T1000 (cell line): ENCODE measurements at regions not wholly inside any gene's neighbourhood (a gene's known extent, or its start where the extent isn't known, plus 50 kb on each side); places are given as distances from the start of the nearest gene placed in this dataset.
"Not testable (repeated sequence)": the region's sequence is repeated elsewhere in the genome, so short reads cannot be mapped to it uniquely, and the experiment has no call there.

Experiments
- DNase-seq: peaks from one replicate; lab custom pipeline; 2025; ENCODE audit warnings: mixed read lengths; lab: John Stamatoyannopoulos, UW

DNA sequence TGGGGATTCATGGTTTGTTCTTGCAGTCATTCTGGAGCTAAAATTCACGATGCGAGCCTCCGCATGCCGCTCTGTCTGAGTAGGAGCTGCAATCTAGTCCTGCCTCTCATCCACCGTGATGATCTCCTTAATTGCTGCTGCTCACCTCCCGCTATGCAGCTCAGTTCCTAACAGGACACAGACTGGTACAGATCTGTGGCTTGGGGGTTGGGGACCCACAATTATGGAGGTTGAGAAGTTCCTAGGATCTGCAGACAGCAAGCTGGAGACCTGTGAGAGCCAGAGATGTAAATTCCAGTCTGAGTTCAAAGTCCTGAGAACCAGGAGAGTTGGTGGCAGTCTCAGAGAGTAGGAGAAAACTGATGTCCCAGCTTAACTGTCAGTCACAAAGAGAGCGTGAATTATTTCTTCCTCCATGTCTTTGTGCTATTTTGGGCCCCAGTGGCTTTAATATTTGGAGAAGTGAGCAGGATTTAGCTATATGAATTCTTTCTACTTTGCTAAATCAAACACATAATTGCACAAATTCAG lies 378.7 kb upstream of the MAN1A1 start:
- no peak for DNase-seq

- DNase-seq = no peak
These were observed 378.1 kb upstream of the MAN1A1 start for GRCh38 chr6:119727504-119728219.

DNA sequence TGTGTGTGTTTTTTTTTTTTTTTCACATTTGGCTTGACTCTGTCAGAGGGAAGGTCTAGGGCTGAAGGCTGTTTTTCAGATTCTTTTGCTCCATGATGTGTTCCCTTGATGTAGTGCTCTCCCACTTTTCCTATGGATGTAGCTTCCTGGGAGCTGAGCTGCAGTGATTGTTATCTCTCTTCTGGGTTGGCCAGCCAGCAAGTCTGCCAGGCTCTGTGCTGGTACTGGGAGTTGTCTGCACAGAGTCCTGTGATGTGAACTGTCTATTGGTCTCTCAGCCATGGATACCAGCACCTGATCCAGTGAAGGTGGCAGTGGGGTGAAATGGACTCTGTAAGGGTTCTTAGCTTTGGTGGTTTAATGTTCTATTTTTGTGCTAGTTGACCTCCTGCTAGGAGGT lies 377.4 kb upstream of the MAN1A1 start:
- not testable (repeated sequence) for DNase-seq

GRCh38 chr6:119726086-119726485 lies 376.5 kb upstream of the MAN1A1 start:
- no peak for DNase-seq

DNA sequence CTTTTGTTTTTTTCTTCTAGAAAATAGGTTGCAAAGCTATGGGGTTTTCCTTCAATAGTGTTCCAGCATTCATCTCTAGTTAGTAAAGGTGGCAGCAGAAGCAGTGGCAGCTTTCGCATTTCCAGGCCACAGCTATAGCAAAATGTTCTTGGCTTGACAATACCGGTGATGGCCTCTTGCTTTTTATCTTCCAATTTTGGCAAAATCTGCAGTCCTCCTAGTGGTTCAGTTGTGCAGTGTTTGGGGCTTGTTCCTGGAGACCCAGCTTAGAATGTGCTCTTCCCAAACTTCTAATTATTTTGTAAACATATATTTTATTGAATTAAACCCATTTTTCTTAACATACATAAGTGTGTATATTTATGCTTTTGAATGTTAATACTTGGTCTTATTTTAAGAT lies 370.6 kb upstream of the MAN1A1 start:
- no peak for DNase-seq

GRCh38 chr6:119717942-119718341 lies 368.4 kb upstream of the MAN1A1 start:
- DNase-seq = no peak

DNA sequence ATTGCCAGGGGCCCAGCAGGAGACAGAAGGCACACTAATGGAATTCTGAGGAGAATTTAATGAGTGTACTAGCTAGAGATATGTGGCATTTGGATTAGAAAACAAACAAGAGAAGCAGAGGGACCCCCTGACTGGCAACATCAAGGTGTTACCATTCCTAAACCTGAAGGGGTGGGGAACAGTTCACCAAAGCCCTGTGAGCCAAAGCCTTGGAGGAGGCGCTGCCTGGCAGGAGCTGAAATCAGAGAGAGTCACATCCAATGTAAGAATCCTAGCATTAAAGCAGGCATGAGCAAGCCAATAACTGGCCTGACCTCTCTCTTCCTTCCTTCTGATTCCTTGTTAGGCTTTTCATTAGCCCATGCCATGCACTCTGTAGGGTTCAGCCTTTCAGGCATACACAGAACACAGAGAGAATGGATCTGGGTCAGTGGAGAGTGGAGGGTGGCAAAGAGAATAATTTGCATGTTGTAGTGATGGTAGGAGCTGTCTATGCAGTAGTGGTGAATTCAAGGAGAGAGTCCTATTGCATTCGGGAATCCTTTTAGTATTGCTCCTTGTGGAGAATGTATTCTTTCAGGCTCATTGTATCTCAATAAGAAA lies 367.2 kb upstream of the MAN1A1 start:
- no peak for DNase-seq

DNA sequence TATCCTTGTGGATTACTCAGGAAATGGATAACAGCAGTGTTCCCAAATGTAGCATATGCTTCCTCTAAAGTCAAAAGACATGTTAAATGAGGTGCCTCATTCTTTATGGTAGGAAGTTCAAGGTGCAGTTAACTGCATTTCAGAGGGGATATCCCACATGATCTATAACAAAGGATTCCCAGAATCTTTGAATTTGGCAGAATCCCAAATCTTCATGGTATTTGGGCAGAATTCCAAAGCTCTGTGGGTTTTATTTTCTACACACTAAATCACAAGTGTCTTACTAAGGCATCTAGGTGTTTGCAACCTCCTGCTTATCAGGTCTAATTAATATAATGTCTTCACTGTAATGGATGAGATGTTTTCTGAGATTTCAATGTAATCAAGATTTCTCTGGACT lies 364.3 kb upstream of the MAN1A1 start:
- no peak for DNase-seq

DNA sequence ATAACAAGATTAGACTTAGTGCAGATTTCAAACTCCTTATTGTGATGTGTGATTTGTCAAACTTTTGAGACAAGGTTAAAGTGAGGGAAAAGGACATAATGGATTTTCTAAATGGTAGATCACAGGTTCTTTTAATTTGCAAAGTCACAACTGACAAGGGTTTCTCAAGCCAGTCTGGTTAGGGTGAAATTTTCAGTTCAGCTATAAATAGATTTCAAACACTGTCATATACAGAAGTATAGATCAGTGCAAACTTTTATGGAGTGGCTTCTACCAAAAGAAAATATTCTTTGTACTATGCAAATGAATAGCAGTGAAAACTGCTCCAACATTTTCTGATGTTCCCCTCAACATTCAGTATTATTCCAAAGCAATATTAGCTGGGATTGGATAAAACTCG lies 337.1 kb upstream of the MAN1A1 start:
- no peak for DNase-seq

DNA sequence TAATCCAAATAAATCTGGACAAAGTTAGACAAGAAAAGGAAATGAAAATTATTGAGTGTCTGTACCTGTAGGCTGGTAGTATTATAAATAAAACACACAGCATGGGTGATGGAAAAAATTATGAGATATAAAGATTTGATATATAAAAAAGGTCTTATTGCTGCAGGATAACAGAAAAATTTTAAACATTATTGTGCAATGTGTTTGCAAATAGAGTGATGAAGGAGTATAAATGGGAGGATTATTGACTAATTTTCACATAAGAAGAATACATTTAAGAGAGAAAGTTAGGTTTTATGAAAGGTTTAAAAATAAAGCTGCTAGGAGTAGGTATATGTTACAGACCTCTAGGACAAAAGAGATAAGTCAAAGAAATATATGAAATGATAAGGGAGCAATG lies 336.7 kb upstream of the MAN1A1 start:
- DNase-seq = no peak

DNA sequence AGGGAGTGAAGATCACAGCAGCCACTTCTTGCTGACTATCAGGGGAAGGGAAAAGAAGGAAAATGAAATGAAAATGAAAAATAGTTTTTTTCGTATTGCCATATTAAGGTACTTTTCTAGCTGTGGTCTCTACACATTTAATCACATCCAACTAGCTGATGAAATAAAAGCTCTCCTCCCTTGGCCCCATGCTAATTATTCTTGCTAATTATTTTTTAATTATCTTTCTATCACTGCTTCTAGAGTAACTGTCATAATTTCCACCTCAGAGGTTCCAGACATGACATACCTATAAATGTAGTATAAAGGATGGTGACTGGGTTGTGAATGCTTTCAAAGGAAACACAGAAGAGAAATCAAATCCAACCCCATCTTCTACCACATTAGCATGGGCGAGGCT lies 334.1 kb upstream of the MAN1A1 start:
- no peak for DNase-seq

DNA sequence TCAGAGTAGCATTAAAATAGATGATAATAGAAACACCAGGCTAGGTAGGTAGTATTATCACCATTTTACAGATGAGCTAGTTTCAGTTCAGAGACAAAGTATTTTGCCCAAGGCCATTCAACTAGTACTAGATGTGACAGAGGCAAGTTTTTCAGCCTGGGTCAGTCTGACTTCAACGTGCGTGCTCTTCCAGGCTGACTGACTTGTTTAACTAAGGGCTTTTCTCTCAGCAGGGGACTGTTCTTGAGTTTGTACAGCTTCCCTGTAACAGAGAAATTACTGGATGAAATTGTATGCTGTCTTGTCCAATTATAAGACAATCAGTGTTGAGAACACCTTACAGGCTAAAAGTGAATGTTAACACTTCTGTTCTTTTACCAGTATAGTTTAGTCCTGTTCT lies 333.5 kb upstream of the MAN1A1 start:
- DNase-seq = no peak

DNA sequence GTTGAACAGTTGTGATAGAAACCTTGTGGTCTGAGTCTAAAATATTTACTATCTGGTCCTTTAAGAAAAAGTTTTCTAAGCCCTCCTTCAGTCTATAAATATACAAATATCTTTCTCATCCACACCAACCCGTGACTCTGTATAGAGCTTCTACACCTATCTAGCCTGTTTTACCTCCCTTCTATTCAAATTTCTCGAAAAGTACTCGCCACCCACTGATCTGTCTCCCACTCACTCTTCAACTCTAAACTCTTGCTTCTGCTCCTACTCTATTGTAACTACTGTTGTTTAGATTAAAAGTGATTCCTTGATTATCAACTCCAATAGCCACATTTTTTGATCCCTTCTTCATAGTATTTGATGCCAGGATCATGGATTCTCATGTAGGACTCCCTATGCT lies 329.4 kb upstream of the MAN1A1 start:
- DNase-seq = no peak

DNA sequence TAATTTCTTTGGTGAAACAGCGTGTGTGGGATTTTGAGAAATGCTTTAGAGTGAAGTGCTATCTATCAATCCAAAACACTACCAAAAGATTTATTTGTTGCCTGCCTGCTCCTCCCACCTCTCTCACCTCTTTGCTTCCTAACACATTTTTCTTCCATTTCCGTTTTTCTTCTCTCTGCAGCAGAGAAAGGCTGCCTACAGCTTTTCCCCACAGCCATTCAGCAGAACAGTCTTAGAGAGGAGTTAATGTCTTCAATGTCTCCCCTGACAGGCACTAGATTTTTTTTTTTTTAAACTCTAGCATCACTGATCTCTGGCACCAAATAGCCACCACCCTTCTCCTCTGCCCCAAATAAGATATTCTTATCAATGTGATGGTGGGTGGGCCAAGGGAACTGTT lies 327.8 kb upstream of the MAN1A1 start:
- DNase-seq = no peak

- DNase-seq = no peak
These were observed 327.4 kb upstream of the MAN1A1 start for GRCh38 chr6:119676961-119677360.

GRCh38 chr6:119676230-119676629 lies 326.7 kb upstream of the MAN1A1 start:
- DNase-seq = no peak

DNA sequence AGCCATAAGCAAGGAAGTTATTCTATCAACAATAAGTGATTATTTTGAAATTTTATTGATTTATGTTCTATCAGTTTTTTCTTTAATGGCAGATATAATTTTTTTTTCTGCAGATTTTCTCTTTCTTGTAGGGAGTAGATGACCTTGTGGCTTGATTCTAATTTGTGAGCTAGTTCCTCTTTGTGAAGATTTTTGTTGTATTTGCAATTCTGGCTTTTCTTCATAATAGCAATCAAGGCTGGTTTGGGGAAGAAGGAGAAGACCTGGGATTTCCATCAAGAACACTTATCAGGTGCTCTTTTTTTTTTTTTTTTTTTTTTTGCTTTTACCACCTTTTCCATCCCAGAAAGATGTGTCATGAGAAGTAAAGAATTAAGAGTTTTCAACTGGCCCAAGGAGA lies 324.2 kb upstream of the MAN1A1 start:
- no peak for DNase-seq

- DNase-seq = no peak
These were observed 323.2 kb upstream of the MAN1A1 start for GRCh38 chr6:119672725-119673124.

- DNase-seq = no peak
These were observed 321.5 kb upstream of the MAN1A1 start for GRCh38 chr6:119671105-119671504.

DNA sequence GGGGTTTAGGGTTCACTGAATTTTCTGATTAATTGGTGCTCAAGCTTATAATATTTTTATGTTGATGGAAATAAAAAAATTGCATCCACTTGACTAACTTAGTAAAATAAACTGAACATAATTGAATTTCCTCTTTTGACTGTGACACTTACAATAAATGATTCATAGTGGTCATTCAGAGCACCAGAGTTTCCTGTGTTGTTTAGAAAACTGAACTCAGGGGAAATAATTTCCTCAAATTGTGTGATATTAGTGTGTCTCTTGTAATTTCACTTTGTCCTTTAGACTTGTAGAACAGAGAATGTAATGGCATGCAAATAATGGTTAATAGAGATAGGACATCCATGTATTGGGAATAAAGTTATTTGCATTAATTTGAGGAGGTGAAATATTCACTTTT lies 319.7 kb upstream of the MAN1A1 start:
- DNase-seq = no peak

GRCh38 chr6:119665432-119665831 lies 315.9 kb upstream of the MAN1A1 start:
- not testable (repeated sequence) for DNase-seq

DNA sequence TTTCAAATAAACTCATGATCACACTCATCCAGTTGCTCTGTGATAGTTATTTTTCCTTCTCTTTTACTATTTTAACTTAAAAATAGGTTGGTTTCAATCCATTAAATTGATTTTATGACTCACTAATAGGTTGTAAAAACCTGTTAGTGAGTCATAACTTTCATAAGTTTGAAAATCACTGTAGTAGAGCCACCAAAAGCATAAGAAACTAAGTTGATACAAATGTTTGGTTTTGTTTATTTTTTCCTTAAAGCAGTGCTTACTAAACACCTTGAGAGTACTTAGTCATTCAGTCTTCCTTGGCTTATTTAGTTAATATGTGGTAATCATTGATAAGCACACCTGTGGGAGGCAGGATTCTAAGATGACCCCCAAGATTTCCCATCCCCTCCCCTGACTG lies 312.1 kb upstream of the MAN1A1 start:
- DNase-seq = no peak

DNA sequence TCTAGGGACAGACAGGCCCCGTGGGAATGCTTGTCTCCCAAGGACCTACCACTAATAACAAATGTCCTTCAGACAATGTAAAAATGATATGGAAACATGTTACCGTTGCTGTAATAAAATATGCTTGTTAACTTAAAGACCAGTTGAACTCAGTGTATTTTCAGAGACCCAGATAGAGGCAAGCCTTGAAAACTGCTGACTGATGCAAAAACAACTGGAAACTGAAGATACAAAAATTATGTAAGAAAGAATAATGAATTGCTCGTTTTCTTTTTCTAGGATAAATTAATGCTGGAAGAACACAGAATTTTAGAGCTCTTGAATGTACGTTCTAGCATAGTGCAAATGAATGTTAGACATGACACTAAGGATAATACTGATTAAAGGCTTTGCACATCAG lies 311.5 kb upstream of the MAN1A1 start:
- no peak for DNase-seq

DNA sequence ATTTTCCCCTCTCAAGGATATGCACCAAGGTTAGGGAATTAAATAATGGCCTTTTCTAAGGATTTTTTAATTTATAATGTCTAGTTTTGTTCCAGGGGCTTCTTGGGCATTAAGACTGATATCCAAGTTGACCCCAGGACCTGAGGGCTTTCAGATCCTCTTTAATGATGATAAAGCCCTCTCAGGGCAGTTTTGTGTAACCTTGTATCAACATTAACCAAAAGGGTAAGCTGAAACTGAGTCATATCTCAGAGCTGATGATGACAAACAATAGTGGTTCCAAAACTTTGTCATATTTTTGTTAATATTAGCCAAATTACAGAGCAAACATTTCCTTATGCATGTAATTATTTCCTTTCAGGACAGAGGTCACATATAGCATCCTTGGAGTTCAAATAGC lies 309.4 kb upstream of the MAN1A1 start:
- no peak for DNase-seq
